ENCODE measurements at regions not wholly inside any gene's neighbourhood (a gene's known extent, or its start where the extent isn't known, plus 50 kb on each side); places are given as distances from the start of the nearest gene placed in this dataset.

GRCh38 chr4:29867412-29867811, 852.8 kb upstream of the PCDH7 start:
- DNase-seq (ENCODE audit: low spot score) (no peak), ATAC-seq (ENCODE audit: low FRiP score) (no peak)
- no peak for TF ChIP-seq CTCF (IDR thresholded peaks at IDR 0.05)

- no peak for TF ChIP-seq CTCF (IDR thresholded peaks at IDR 0.05)
- no peak for ATAC-seq (ENCODE audit: low FRiP score)
- no peak for DNase-seq (ENCODE audit: low spot score)
Observed at GRCh38 chr4:29900336-29900735, 819.8 kb upstream of the PCDH7 start.

- no peak for TF ChIP-seq CTCF (IDR thresholded peaks at IDR 0.05)
- DNase-seq (ENCODE audit: low spot score) (no peak), ATAC-seq (ENCODE audit: low FRiP score) (no peak)
Observed at GRCh38 chr4:29908276-29908675, 811.9 kb upstream of the PCDH7 start.

- no peak for ATAC-seq (ENCODE audit: low FRiP score)
- no peak for TF ChIP-seq CTCF (IDR thresholded peaks at IDR 0.05)
- no peak for DNase-seq (ENCODE audit: low spot score)
Observed at GRCh38 chr4:29927895-29928294, 792.3 kb upstream of the PCDH7 start.

GRCh38 chr4:29948451-29948850, 771.7 kb upstream of the PCDH7 start:
- DNase-seq (ENCODE audit: low spot score) (no peak), ATAC-seq (ENCODE audit: low FRiP score) (no peak)
- no peak for TF ChIP-seq CTCF (IDR thresholded peaks at IDR 0.05)

- DNase-seq (ENCODE audit: low spot score) = no peak
- ATAC-seq (ENCODE audit: low FRiP score) = no peak
- no peak for TF ChIP-seq CTCF (IDR thresholded peaks at IDR 0.05)
Observed at GRCh38 chr4:29948858-29949257, 771.3 kb upstream of the PCDH7 start.

GRCh38 chr4:29966386-29966785, 753.8 kb upstream of the PCDH7 start:
- ATAC-seq (ENCODE audit: low FRiP score) (no peak), DNase-seq (ENCODE audit: low spot score) (no peak)
- no peak for TF ChIP-seq CTCF (IDR thresholded peaks at IDR 0.05)

Data from omental fat pad (tissue), 3 donors.